ENCODE measurements at regions not wholly inside any gene's neighbourhood (a gene's known extent, or its start where the extent isn't known, plus 50 kb on each side); places are given as distances from the start of the nearest gene placed in this dataset.

DNA sequence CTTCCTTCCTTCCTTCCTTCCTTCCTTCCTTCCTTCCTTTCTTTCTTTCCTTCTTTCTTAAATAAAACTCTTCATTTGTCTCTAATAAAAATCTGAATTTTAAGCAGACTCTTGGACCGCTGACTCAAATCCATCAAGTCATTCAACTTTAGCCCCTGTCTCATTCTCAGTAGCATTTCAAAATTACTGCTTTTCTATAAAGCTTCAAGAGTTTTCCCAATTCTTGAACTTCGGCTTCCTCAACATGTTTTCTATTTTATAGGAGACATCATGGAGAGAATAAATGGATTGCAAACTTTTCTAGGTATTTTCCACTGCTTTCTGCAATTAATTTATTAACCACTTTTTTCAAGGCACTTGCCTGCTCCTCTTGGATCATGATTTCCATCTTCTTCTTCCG, 497.1 kb upstream of the GJE1 start:
- H2AFZ ChIP-seq (ENCODE audit: low read depth, low read length, severe bottlenecking): no peak overlapping the region
- H3K36me3 ChIP-seq (ENCODE audit: low read length): no peaks in the 10 kb centered on the region
- no peak overlapping the region for H3K9ac ChIP-seq (ENCODE audit: low read length)
- no peaks in the 10 kb centered on the region for H3K9me2 ChIP-seq (replicated peaks; ENCODE audit: insufficient read depth, low read length)
- H3K4me3 ChIP-seq (ENCODE audit: insufficient read depth, low read length, poor library complexity, severe bottlenecking): no peak overlapping the region
- H3K27ac ChIP-seq (ENCODE audit: low read depth, low read length): no peak overlapping the region
- H3F3A ChIP-seq (ENCODE audit: insufficient read depth): no peaks in the 10 kb centered on the region
- H3K79me2 ChIP-seq (ENCODE audit: insufficient read depth, low read length): no peaks in the 10 kb centered on the region
- H3K27me3 ChIP-seq (ENCODE audit: low read length): no peaks in the 10 kb centered on the region
- H4K20me1 ChIP-seq (ENCODE audit: low read depth, low read length): no peaks in the 10 kb centered on the region
- TF ChIP-seq EZH2phosphoT487 (conservative IDR thresholded peaks at IDR 0.05; ENCODE audit: low read length): no peak
- TF ChIP-seq, protein P1, sequence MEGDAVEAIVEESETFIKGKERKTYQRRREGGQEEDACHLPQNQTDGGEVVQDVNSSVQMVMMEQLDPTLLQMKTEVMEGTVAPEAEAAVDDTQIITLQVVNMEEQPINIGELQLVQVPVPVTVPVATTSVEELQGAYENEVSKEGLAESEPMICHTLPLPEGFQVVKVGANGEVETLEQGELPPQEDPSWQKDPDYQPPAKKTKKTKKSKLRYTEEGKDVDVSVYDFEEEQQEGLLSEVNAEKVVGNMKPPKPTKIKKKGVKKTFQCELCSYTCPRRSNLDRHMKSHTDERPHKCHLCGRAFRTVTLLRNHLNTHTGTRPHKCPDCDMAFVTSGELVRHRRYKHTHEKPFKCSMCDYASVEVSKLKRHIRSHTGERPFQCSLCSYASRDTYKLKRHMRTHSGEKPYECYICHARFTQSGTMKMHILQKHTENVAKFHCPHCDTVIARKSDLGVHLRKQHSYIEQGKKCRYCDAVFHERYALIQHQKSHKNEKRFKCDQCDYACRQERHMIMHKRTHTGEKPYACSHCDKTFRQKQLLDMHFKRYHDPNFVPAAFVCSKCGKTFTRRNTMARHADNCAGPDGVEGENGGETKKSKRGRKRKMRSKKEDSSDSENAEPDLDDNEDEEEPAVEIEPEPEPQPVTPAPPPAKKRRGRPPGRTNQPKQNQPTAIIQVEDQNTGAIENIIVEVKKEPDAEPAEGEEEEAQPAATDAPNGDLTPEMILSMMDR (IDR thresholded peaks at IDR 0.05; ENCODE audit: insufficient read depth, low read length, poor library complexity, severe bottlenecking): no peak
- H3K9me3 ChIP-seq (ENCODE audit: insufficient read depth, low read length): no peaks in the 10 kb centered on the region
- H3K4me2 ChIP-seq (ENCODE audit: low read depth, low read length, poor library complexity, severe bottlenecking): no peak overlapping the region

DNA sequence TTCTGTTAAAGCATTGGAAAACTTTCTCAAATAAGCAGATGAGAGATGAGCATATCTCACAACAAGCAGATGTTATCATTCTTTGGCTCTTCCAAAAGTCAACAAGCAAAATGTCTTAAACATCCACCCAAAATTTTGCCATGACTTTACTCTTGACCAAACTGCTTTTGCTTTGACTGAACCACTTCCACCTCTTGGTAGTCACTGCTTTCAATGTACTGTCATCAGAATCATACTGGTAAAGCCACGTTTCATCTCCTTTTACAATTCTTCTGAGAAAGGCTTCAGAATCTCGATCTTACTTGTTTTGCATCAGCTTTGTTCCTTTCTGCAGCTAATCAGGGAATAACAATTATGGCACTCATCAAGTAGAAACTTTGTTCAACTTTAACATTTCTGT, 498.5 kb upstream of the GJE1 start:
- H3K36me3 ChIP-seq (ENCODE audit: low read length): no peaks in the 10 kb centered on the region
- TF ChIP-seq EZH2phosphoT487 (conservative IDR thresholded peaks at IDR 0.05; ENCODE audit: low read length): no peak
- TF ChIP-seq, protein P1 (IDR thresholded peaks at IDR 0.05; ENCODE audit: insufficient read depth, low read length, poor library complexity, severe bottlenecking): no peak
- no peaks in the 10 kb centered on the region for H3K79me2 ChIP-seq (ENCODE audit: insufficient read depth, low read length)
- H3K27me3 ChIP-seq (ENCODE audit: low read length): no peaks in the 10 kb centered on the region
- H3K4me2 ChIP-seq (ENCODE audit: low read depth, low read length, poor library complexity, severe bottlenecking): no peak overlapping the region
- H4K20me1 ChIP-seq (ENCODE audit: low read depth, low read length): no peaks in the 10 kb centered on the region
- H3K27ac ChIP-seq (ENCODE audit: low read depth, low read length): no peak overlapping the region
- no peak overlapping the region for H3K9ac ChIP-seq (ENCODE audit: low read length)
- H3K9me3 ChIP-seq (ENCODE audit: insufficient read depth, low read length): no peaks in the 10 kb centered on the region
- H2AFZ ChIP-seq (ENCODE audit: low read depth, low read length, severe bottlenecking): no peak overlapping the region
- no peaks in the 10 kb centered on the region for H3K9me2 ChIP-seq (replicated peaks; ENCODE audit: insufficient read depth, low read length)
- no peaks in the 10 kb centered on the region for H3F3A ChIP-seq (ENCODE audit: insufficient read depth)
- H3K4me3 ChIP-seq (ENCODE audit: insufficient read depth, low read length, poor library complexity, severe bottlenecking): no peak overlapping the region

DNA sequence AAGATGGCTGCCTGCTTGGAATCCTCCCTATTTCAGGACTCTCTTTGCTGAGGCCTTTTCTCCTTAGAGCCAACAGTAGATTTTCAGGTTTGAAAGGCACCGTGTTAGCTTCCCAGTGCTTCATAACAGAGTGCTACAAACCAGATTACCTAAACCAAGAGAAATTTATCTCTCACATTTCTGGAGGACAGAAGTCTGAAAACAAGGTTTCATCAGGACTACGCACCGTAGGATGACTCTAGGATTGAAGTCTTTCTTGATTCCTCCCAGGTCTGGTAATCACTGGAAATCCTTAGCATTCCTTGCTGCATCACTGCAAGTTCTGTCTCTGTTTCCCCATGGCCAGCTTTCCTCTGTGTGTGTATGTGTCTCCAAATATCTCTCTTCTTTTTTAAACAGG, 508.4 kb upstream of the GJE1 start:
- H3K4me2 ChIP-seq (ENCODE audit: low read depth, low read length, poor library complexity, severe bottlenecking): no peak overlapping the region
- no peaks in the 10 kb centered on the region for H3K27me3 ChIP-seq (ENCODE audit: low read length)
- H3K27ac ChIP-seq (ENCODE audit: low read depth, low read length): no peak overlapping the region
- no peak overlapping the region for H3K9ac ChIP-seq (ENCODE audit: low read length)
- no peak for TF ChIP-seq EZH2phosphoT487 (conservative IDR thresholded peaks at IDR 0.05; ENCODE audit: low read length)
- TF ChIP-seq, protein P1 (IDR thresholded peaks at IDR 0.05; ENCODE audit: insufficient read depth, low read length, poor library complexity, severe bottlenecking): no peak
- H2AFZ ChIP-seq (ENCODE audit: low read depth, low read length, severe bottlenecking): no peak overlapping the region
- H3F3A ChIP-seq (ENCODE audit: insufficient read depth): no peaks in the 10 kb centered on the region
- no peaks in the 10 kb centered on the region for H4K20me1 ChIP-seq (ENCODE audit: low read depth, low read length)
- no peak overlapping the region for H3K4me3 ChIP-seq (ENCODE audit: insufficient read depth, low read length, poor library complexity, severe bottlenecking)
- H3K9me3 ChIP-seq (ENCODE audit: insufficient read depth, low read length): no peaks in the 10 kb centered on the region
- H3K79me2 ChIP-seq (ENCODE audit: insufficient read depth, low read length): no peaks in the 10 kb centered on the region
- H3K36me3 ChIP-seq (ENCODE audit: low read length): no peaks in the 10 kb centered on the region
- no peaks in the 10 kb centered on the region for H3K9me2 ChIP-seq (replicated peaks; ENCODE audit: insufficient read depth, low read length)
